Activated naive CD4-positive, alpha-beta T cell treated with anti-CD3 and anti-CD28 coated beads, Interleukin-2, amount 50 U/mL, for 24 hours (primary cell): ENCODE measurements at regions not wholly inside any gene's neighbourhood (a gene's known extent, or its start where the extent isn't known, plus 50 kb on each side); places are given as distances from the start of the nearest gene placed in this dataset.

Experiments
- H3K27ac Mint-ChIP-seq: one replicate; pipeline ENCODE4 v1.8.0; 2021; ENCODE audit warnings: mild to moderate bottlenecking, mixed read lengths
- H3K27me3 Mint-ChIP-seq: one replicate; pipeline ENCODE4 v1.8.0; 2021; ENCODE audit warnings: mixed read lengths
- H3K36me3 Mint-ChIP-seq: one replicate; pipeline ENCODE4 v1.8.0; 2021; ENCODE audit warnings: mixed read lengths
- H3K4me1 Mint-ChIP-seq: one replicate; pipeline ENCODE4 v1.8.0; 2021; ENCODE audit warnings: mixed read lengths
- H3K4me3 Mint-ChIP-seq: one replicate; pipeline ENCODE4 v1.8.0; 2021; ENCODE audit warnings: mild to moderate bottlenecking, mixed read lengths
- H3K9me3 Mint-ChIP-seq: one replicate; pipeline ENCODE4 v1.8.0; 2021; ENCODE audit warnings: mixed read lengths

DNA sequence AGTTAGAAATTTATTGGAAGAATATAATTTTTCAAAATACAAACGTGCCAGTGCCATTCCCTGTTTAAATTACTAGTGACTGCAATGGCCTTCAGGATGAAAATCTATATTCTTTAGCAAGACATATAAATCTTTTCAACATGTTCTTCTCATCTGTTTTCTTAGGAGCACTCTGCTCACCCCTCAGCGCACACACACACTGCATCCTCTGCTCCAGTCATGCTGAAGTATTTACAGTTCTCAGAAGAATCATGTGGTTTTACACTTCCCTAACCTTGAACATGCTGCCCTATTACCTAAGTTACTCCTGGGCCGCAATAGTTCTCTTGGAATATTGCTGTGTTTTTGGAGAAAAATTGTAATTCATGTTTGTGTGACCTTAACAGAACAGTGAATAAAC is 820.6 kb downstream of the CDH8 start:
- Mint-ChIP-seq H3K9me3 (peaks cover 11% of the 10 kb centered on the region), H3K27ac (no peak overlapping the region), H3K36me3 (no peaks in the 10 kb centered on the region)

DNA sequence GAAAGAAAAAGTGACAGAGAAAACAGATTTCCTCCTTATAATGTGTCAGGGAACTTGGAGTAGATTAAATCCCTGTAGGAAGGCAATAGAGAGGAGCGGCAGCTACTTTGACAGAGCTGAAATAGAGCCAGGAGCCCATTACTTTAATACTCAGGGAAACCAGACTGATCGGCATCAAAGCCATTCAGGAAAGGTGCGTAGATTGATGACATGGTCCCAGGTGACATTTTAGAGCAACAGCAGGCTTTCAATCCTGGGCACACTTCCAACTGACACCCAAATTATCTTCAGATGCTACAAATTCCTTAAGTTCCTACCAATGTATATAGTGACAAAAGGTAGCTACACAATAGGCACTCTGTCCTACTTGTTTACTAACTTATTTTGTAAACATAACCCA is 821.5 kb downstream of the CDH8 start:
- no peaks in the 10 kb centered on the region for H3K4me1 Mint-ChIP-seq
- no peak overlapping the region for H3K4me3 Mint-ChIP-seq
- H3K9me3 Mint-ChIP-seq, result peaks cover 11% of the 10 kb centered on the region
- no peaks in the 10 kb centered on the region for H3K27me3 Mint-ChIP-seq
- no peaks in the 10 kb centered on the region for H3K36me3 Mint-ChIP-seq
- no peak overlapping the region for H3K27ac Mint-ChIP-seq

More for the DNA sequence above, 820.6 kb downstream of the CDH8 start:
- Mint-ChIP-seq H3K4me1 (no peaks in the 10 kb centered on the region), H3K27me3 (no peaks in the 10 kb centered on the region), H3K4me3 (no peak overlapping the region)

DNA sequence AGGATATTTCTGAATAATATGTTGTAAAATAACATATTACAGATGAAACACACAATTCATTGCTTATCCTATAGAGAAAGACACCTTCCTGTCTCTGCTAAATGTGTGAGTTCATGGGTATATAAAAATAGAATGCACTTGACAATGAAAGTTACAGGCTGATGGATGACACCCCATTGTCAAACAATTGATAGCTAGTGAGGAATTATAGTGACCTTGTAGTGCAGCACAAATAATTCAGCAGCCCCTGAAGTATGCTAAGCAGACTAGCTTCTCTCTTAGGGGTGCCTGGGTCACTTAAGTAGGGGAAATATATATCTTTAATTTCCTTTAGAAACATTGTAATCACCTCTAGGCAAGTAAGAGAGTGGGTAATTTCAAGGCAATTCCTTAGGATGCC is 826.2 kb downstream of the CDH8 start:
- Mint-ChIP-seq H3K27me3 (no peaks in the 10 kb centered on the region), H3K9me3 (peaks cover 18% of the 10 kb centered on the region), H3K4me3 (no peak overlapping the region), H3K36me3 (no peaks in the 10 kb centered on the region), H3K4me1 (no peaks in the 10 kb centered on the region), H3K27ac (no peak overlapping the region)

DNA sequence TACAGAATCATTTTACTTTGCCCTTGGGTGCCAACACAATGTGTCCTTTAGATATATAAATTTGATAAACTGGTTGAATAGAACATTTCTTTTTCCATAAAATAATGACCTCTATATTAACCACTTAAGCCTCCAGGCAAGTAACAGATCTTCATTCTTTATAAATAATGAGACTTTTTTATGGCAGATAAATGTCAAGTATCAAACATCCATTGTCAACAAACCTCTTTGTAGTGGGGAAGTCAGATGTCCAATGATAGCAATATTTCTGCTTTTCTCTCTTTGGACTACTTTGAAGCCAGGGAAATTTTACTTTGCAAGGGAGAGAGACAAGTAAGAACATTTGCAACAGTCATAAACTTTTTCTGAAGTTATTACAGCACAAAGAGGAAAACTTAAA is 841.2 kb downstream of the CDH8 start:
- Mint-ChIP-seq H3K9me3 (peaks cover 15% of the 10 kb centered on the region), H3K4me3 (no peak overlapping the region), H3K4me1 (no peaks in the 10 kb centered on the region), H3K27me3 (no peaks in the 10 kb centered on the region), H3K36me3 (no peaks in the 10 kb centered on the region), H3K27ac (no peak overlapping the region)

DNA sequence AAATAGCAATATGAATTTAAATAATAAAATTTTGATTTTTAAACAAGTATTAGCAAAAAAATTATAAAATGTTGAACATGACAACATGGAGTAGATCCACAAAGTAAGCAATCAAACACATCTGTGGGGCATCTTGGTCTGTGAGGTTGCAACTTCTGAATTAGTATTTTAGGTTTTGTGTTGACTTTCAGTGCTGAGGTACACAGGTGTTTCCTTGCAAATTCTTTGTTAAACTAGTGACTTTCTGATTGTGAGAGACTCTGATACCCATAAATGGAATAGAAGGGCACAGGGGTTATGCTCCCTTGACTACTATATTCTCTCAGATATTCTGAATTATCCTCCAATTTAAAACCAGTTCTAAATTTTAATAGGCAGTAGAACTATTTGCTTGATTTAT is 841.7 kb downstream of the CDH8 start:
- Mint-ChIP-seq H3K4me3 (no peak overlapping the region), H3K4me1 (no peaks in the 10 kb centered on the region), H3K9me3 (peaks cover 16% of the 10 kb centered on the region), H3K36me3 (no peaks in the 10 kb centered on the region), H3K27me3 (no peaks in the 10 kb centered on the region), H3K27ac (no peak overlapping the region)

DNA sequence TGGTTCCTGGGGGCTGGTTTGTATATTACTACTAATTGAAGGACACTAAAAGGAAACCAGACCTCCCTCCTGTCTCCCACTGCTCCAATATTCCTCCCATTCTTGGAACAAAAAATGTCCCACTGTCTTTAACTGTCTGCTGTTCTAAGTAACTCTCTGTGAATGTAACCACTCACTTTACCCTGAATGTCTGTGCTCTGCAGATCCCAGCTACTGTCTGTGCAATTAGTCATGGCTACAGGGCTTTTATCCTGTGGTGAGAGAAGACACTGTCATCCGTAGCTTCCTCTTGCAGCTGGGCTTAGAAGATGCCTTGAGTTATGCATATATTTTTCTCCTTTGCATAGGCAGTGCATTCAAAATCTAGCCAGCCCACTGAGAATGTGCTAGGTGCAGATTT is 853.8 kb downstream of the CDH8 start:
- Mint-ChIP-seq H3K27me3 (no peaks in the 10 kb centered on the region), H3K9me3 (peaks cover 18% of the 10 kb centered on the region), H3K4me1 (no peaks in the 10 kb centered on the region), H3K27ac (no peak overlapping the region), H3K4me3 (no peak overlapping the region), H3K36me3 (no peaks in the 10 kb centered on the region)

DNA sequence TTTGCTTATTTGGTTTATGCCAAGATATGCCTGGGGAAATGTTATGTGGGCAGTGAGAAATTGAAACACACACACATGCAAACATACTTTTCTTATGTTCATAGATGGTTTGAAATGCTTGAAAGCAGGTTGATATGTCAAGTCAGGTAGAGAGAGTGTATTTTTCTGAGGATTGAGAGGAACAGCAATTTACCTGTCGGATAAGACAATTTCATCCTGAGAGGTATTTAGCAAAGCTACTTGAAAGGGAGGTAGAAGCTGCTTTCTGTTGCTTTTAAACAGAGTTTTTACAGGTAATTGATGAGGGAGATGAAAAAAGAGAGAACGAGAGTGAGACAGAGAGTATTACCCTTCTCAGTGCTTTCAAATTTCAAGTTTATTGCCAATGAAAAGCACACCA is 854.3 kb downstream of the CDH8 start:
- H3K9me3 Mint-ChIP-seq, result peaks cover 22% of the 10 kb centered on the region
- H3K27ac Mint-ChIP-seq, result no peak overlapping the region
- H3K4me3 Mint-ChIP-seq, result no peak overlapping the region
- no peaks in the 10 kb centered on the region for H3K27me3 Mint-ChIP-seq
- no peaks in the 10 kb centered on the region for H3K4me1 Mint-ChIP-seq
- no peaks in the 10 kb centered on the region for H3K36me3 Mint-ChIP-seq

DNA sequence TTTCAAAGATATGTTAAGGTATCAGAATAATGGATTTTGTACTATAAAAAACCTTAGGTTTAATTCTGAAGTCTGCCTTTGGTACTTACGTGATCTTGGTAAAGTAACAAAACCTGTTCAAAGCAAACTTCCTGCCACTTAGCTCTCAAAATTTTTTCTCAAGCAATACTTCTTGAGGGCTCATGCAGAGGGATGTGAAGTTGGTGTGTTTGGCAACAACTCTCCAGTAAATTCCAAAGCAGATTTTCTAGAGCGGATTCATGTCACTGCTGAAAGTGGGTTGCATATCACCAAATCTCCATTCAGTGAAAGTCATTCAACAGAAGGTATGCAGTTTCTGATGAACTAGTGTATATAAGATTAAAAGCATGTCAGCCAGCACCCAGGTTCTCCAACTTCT is 856.7 kb downstream of the CDH8 start:
- Mint-ChIP-seq H3K4me3 (no peak overlapping the region), H3K4me1 (no peaks in the 10 kb centered on the region), H3K27me3 (no peaks in the 10 kb centered on the region), H3K27ac (no peak overlapping the region), H3K9me3 (peaks cover 32% of the 10 kb centered on the region), H3K36me3 (no peaks in the 10 kb centered on the region)

DNA sequence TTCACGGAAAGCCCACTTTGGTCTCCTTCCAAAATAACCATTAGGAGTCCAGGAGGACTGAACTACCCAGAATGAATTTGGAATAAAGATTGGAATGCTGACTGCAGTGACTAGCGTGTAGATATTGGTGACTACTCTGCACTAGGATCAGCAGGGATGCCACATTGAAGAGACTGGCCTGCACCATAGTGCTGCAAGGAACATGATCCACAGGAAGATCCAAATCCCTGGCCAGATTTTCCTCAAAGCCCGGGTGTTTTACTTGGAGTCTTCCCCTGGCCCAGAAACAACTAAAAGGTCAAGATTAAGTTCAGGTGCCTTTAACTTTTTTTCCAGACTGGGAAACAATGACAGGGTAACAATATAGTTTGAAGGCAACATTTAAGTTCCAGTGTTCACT is 870.4 kb downstream of the CDH8 start:
- H3K9me3 Mint-ChIP-seq, result peaks cover 17% of the 10 kb centered on the region
- no peaks in the 10 kb centered on the region for H3K36me3 Mint-ChIP-seq
- no peak overlapping the region for H3K27ac Mint-ChIP-seq
- H3K4me3 Mint-ChIP-seq, result no peak overlapping the region
- no peaks in the 10 kb centered on the region for H3K27me3 Mint-ChIP-seq
- no peaks in the 10 kb centered on the region for H3K4me1 Mint-ChIP-seq

DNA sequence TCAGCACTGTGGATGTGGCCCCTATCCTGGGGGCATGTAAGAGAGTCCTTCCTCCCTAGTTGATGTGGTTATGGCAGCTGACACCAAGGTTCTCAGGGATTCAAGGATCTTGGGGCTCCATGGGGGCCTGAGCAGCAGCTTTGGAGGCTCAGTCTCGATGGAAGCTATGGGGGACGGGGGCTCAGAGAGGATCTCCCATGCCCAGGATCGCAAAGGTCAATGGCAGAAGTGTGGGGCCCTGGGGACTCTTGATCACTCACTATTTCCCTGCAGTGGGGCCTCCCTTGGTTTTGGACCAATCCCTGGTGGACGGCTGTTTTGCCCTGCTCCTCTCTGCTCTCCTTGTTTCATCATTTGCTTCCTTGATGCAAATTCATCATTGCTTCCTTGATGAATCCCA is 885.9 kb downstream of the CDH8 start:
- Mint-ChIP-seq H3K27ac (no peak overlapping the region), H3K4me1 (no peaks in the 10 kb centered on the region), H3K36me3 (no peaks in the 10 kb centered on the region), H3K4me3 (no peak overlapping the region), H3K9me3 (peaks cover 10% of the 10 kb centered on the region), H3K27me3 (no peaks in the 10 kb centered on the region)

DNA sequence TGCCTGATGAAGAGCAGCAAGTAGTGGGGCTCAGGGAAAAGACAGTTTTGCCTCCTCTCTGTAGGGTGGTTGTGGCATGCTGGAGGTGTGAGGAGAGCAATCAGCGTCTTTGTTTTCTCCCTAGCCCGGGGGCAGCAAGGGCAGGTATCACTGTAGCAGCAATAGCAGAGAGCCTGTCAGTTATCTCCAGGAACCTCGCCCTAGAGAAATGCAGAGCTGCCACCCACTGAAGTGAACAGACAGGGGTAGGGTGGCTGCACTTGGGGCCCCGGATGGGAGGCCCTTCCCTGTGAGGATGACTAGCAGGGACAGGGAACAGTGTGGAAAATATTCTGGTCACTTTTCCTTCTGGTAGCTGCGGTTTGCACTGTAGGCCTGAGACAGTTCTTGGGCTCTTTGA is 886.5 kb downstream of the CDH8 start:
- Mint-ChIP-seq H3K4me3 (no peak overlapping the region), H3K9me3 (peaks cover 10% of the 10 kb centered on the region), H3K4me1 (no peaks in the 10 kb centered on the region), H3K27me3 (no peaks in the 10 kb centered on the region), H3K27ac (no peak overlapping the region), H3K36me3 (no peaks in the 10 kb centered on the region)

DNA sequence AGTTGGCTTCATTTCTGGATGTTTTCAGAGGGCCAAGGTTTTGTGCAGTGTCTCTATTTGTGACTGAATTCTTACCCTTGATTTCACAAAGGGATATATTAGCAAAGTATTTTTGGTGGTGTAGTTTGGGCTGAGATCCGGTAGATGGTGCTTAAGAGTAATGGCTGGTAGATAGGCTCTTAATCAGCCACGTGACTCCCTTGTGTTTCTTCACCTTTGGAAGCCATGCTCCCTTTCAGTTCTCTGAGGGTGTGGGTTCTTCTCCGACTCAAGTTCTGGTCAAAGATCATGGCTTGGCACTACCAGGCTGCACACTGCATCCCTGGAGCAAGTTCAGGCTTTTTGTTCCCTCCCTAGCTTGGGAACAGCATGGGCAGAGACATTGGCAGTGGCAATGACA is 887.3 kb downstream of the CDH8 start:
- H3K4me1 Mint-ChIP-seq, result no peaks in the 10 kb centered on the region
- H3K36me3 Mint-ChIP-seq, result no peaks in the 10 kb centered on the region
- no peaks in the 10 kb centered on the region for H3K27me3 Mint-ChIP-seq
- no peak overlapping the region for H3K27ac Mint-ChIP-seq
- no peak overlapping the region for H3K4me3 Mint-ChIP-seq
- peaks cover 10% of the 10 kb centered on the region for H3K9me3 Mint-ChIP-seq

DNA sequence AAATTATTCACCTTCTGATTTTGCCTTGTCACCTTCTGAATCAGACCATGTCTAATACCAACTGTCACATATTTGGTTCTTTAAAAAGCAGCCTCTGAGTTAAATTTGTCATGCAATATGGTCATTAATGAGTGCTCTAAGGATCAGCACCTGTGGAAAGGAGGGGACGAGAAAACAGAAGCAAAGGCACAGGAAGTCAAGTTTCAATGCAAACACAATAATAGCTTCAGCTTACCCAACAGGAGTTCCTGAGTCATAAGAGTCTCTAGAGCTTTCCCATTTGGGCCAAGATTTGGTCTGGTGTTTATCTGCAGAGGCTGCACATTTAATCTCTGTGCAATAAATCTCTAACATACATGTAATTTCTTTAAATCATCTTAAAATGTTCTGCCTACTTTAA is 889.8 kb downstream of the CDH8 start:
- no peak overlapping the region for H3K27ac Mint-ChIP-seq
- no peaks in the 10 kb centered on the region for H3K36me3 Mint-ChIP-seq
- H3K4me3 Mint-ChIP-seq, result no peak overlapping the region
- H3K27me3 Mint-ChIP-seq, result no peaks in the 10 kb centered on the region
- no peaks in the 10 kb centered on the region for H3K4me1 Mint-ChIP-seq
- peaks cover 23% of the 10 kb centered on the region for H3K9me3 Mint-ChIP-seq

DNA sequence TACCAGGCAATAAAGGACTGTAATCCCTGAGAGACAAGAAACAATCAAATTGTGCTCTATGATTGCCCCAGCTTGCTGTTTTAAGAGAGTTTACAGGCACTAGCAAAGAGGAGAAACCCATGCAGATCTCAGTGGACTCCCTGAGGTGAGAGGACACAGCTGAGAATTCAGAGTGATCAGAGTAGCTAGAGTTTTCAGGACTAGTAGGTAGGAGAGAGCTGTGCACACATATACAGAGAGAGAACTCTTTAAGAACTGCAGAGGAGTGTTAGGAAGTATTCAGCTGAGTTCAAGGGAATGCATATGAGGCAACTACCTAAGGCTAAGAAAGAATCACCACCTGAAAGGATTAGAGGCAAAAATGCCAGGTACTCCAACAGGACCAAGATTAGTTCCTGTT is 904.8 kb downstream of the CDH8 start:
- no peaks in the 10 kb centered on the region for H3K4me1 Mint-ChIP-seq
- H3K36me3 Mint-ChIP-seq, result peaks cover 3% of the 10 kb centered on the region
- no peak overlapping the region for H3K27ac Mint-ChIP-seq
- peaks cover 16% of the 10 kb centered on the region for H3K9me3 Mint-ChIP-seq
- H3K4me3 Mint-ChIP-seq, result no peak overlapping the region
- no peaks in the 10 kb centered on the region for H3K27me3 Mint-ChIP-seq

DNA sequence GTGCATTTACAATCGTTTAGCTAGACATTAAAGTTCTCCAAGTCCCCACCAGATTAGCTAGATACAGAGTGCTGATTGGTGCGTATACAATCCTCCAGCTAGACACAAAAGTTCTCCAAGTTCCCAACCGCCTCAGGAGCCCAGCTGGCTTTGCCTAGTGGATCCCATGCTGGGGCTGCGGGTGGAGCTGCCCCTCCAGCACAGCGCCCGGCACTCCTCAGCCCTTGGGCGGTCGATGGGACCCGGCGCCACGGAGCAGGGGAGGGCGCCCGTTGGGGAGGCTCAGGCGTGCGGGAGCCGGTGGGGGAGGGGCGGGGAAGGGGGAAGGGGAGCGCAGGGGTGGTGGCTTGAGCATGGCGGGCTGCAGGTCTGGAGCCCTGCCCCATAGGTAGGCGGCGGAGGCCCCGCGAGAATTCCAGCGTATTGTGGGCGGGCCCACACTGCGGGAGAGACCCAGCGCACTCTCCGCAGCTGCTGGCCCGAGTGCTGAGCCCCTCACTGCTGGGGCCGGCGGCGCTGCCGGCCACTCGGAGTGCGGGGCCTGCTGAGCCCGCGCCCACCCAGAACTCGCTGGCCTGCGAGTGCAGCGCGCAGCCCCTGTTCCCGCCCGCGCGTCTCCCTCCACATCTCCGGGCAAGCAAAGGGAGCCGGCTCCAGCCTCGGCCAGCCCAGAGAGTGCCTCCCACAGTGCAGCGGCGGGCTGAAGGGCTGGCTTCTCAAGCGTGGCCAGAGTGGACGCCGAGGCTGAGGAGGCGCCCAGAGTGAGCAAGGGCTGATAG is 907.5 kb downstream of the CDH8 start:
- Mint-ChIP-seq H3K36me3 (peaks cover 3% of the 10 kb centered on the region), H3K27ac (no peak overlapping the region), H3K4me3 (no peak overlapping the region), H3K9me3 (peaks cover 10% of the 10 kb centered on the region), H3K4me1 (no peaks in the 10 kb centered on the region), H3K27me3 (no peaks in the 10 kb centered on the region)

DNA sequence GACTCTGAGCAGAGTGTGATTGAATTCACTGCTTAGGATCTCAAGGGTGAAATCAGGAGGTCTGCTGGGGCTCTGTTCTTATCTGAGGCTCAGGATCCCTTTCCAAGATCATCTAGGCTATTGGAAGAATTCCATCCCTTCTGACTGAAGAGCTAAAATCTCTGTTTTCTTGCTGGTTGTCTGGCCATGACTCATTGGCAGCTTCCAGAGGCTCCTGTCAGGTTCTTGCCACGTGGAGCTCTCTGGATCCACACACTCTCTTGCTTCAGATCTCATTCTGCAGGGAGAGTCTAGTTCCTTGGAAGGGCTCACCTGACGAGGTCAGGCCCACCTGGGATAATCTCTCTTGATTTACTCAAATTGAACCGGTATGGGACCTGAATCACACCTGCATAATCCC is 930.7 kb downstream of the CDH8 start:
- no peaks in the 10 kb centered on the region for H3K27me3 Mint-ChIP-seq
- H3K9me3 Mint-ChIP-seq, result peaks cover 19% of the 10 kb centered on the region
- H3K4me3 Mint-ChIP-seq, result no peak overlapping the region
- H3K36me3 Mint-ChIP-seq, result no peaks in the 10 kb centered on the region
- no peak overlapping the region for H3K27ac Mint-ChIP-seq
- H3K4me1 Mint-ChIP-seq, result no peaks in the 10 kb centered on the region

DNA sequence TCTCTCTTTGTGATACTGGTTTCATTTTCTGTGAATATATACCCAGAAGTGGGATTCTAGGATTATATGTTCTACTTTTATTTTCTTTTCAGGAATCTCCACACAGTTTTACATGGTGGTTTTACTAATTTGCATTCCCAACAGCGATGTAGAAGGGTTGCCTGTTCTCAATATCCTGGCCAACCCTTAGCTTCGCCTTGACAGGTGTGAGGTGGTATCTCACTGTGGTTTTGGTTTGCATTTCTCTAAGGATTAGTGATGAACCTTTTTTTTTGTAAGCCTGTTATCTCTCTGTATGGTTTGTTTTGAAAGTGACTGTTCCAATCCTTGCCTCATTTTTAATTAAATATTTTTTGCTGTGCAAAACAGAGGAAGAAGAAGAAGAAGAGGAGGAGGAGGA is 937.7 kb downstream of the CDH8 start:
- no peak overlapping the region for H3K27ac Mint-ChIP-seq
- no peaks in the 10 kb centered on the region for H3K36me3 Mint-ChIP-seq
- H3K27me3 Mint-ChIP-seq, result no peaks in the 10 kb centered on the region
- H3K4me1 Mint-ChIP-seq, result no peaks in the 10 kb centered on the region
- H3K9me3 Mint-ChIP-seq, result peaks cover 17% of the 10 kb centered on the region
- H3K4me3 Mint-ChIP-seq, result no peak overlapping the region
